HG03280 (cell line): ENCODE measurements at regions not wholly inside any gene's neighbourhood (a gene's known extent, or its start where the extent isn't known, plus 50 kb on each side); places are given as distances from the start of the nearest gene placed in this dataset.
"Not testable (repeated sequence)": the region's sequence is repeated elsewhere in the genome, so short reads cannot be mapped to it uniquely, and the experiment has no call there.

Experiments used
- ATAC-seq: cut with Tn5 transposase; IDR thresholded peaks from one replicate; pipeline ENCODE4 v1.9.1; 2021; ENCODE audit warnings: mild to moderate bottlenecking, moderate library complexity; ENCODE audit not compliant: unreplicated experiment

DNA sequence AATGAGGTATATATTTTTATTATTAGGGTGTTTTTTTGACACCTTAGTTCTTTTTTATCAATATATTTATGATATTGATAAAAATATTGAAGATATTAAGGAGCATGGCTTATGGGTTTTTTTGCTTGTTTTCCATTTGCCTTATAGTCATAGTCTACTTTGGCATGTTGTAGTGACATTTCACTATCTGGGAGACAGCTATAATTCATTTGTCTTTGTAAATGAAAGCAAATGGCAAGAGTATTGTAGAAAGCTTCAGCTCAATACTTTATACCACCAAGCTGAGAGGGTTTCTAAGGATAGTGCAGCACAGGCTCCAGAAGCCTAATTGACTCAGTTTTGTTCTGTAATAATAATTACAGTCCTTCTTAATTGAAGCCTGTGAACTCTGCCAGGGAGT lies 1182.3 kb downstream of the EFNA5 start:
- ATAC-seq = no peak

DNA sequence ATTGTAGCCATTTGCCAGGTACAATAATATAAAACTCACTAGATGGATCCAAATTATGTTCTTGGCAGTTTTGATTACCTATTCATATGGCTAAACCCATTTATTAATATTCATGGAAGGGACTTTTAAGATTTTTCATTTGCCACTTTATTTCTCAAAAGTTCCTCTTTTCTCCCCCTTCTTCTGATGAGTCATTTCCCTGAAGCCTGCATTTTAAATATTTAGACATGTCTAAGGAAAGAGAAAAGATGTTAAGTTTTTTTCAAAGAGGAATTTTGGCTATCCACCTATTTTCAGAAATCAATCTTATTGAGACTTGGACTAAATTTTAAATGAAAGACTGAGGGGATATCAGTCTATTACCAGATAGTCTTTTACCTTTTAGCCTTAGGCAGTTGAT lies 1189.4 kb downstream of the EFNA5 start:
- no peak for ATAC-seq

DNA sequence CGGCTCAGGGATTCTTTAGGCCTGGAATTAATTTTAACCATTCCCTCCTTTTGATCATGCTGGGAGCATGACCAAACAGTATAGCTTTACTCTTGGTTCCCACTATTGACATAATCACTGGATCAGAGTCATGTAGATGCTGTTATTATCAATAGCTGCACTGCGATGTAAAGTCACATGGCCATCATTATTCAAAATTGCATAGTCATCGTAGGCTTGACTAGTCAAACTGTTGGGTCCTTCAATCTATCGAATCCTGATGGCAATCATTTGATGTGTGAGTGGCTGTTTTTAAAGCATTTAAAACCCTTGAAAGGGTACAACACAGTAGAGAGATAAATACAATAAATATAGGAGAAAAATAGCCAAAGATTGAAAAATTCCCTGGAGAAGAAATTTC lies 1194.1 kb downstream of the EFNA5 start:
- no peak for ATAC-seq

DNA sequence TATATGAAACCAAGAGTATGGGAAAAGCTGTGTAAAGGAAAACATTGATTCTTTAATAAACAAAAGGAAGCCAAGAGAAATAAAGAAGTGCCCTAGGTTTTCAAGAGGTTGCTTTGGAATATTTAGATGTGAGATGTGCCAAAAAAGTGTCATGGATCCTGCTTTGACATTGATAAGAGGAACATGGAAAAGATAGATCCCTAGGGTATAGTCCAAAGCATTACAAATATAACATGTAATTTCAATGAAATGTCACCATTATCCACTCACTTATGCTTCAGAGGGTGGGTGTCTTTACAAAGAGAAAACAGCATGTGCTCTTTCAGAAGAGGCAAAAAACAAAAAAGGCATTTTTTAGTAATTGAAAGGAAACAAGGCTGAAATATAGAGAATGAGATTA lies 1196.7 kb downstream of the EFNA5 start:
- no peak for ATAC-seq

DNA sequence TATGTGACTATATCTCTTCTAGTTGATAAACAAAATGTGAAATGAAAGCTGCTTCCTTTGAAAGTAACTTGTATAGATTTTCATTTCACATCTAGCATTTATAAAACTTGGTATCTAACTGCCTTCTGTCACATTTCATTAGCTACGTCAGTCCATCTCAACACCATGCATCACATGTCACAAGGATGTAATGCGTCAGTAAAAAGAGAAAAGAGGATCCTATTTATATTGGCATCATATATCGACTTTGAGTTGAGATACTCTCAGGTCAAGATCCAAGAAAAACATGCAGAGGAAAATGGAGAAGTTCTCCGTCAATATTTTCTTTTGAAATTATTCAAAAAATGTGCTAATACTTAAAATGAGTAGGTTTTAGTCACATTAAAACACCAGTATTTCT lies 1211.2 kb downstream of the EFNA5 start:
- no peak for ATAC-seq

DNA sequence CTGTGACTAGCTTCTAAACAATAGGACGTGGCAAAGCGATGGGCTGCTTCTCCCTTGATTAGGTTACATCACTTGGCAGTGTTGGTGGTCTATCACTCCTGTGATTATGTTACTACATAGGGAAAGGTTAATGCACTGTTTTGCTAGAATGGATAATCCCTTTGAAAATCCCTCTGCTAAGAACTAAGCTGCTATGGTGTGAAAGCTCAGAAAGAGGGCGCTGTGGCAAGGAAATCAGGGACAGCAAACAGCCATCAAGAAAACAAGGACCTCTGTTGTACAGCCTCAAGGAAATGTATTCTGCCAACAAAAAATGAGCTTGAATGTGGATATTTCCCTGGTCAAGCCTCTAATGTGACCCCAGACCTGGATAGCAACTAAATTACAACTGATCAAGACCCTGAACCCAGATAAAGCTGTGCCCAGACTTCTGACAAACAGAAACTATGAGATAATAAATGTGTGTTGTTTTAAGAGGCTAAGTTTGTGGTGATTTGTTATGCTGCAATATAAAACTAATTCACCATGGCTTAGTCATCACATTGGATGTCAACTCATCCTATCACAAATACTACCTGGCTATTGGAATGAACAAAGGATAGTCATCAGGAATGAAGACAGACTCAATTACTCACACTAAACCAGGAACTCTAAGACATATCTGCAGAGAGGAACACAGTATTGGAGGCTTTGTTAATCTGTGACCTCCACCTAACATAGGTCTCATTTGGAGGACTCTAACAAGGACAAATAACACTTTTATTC lies 1215.9 kb downstream of the EFNA5 start:
- ATAC-seq = no peak

DNA sequence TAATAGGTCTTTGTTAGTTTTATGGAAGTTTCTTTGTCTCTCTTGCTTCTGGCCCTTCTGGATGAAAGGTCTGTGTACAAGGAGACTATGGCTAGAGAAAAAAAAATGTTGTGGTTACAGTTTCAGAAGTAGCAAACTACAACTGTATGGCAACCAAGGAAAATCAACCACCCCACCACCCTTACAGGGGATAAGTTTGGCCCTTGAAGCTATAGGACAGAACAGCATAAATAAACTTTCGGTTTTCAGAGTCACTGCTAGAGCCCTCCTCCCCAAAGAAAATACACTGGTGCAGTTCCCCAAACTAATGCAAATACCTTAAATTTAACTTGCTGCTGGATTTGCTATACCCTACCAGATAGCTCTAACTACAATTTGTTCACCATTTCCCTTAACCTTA lies 1216.7 kb downstream of the EFNA5 start:
- ATAC-seq = no peak

DNA sequence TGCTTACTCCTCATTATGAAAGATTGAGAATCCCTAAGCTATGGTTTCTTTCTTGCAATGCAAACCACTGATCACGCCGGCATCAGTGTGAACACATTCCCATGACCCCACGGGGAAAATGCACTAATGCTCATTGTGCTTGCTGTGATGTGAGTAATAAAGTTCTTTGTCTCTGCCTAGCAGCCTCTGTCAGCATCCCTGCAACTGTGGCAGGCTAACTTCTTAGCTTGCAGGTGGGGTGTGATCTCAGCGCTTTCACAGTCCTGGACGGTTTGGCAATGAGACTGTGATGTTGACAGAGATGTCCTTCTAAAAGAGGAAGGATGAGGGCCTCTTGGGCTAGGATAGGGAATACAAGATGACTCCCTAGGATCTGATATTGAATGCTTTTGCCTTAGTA lies 1218.7 kb downstream of the EFNA5 start:
- no peak for ATAC-seq

DNA sequence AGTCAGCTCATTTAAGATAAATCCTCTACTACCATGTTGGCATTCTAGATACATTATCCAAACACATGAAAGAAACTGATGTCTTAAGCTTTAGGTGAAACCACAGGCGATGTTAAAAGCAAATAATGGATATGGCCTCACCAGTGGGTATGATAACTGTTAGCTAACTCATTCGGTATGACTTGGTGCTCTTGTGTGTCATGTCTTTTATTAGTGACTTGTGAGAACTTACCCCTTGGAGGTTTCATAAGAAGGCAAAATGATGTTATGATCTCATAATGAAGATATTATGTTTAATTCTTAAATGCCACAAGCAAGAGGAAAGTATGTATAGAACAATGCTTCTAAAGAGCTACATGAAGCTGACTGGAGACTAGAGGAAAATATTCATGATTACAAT lies 1227.0 kb downstream of the EFNA5 start:
- ATAC-seq = no peak

DNA sequence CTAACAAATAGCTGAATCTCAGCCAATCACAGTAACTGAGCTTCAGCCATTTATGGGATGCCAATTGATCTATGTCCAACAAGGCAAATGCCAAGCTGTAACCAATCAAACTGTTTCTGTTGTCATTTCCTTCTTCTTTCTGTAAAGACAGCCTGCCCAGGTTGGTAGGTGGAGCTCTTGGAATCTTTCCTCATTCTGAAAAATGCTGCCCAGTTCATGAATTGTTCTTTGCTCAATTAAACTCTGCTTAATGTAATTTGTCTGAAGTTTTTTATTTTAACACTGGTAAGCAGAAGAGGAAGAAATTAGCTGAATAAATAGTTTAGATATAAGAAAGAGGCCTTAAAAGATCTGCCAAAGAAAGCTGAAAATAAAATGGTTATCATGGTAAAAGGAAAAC lies 1235.6 kb downstream of the EFNA5 start:
- no peak for ATAC-seq

DNA sequence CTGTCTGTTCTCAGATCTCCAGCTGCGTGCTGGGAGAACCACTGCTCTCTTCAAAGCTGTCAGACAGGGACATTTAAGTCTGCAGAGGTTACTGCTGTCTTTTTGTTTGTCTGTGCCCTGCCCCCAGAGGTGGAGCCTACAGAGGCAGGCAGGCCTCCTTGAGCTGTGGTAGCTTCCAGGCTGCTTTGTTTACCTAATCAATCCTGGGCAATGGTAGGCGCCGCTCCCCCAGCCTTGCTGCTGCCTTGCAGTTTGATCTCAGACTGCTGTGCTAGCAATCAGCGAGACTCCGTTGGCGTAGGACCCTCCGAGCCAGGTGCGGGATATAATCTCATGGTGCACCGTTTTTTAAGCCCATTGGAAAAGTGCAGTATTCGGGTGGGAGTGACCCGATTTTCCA lies 1240.0 kb downstream of the EFNA5 start:
- not testable (repeated sequence) for ATAC-seq

DNA sequence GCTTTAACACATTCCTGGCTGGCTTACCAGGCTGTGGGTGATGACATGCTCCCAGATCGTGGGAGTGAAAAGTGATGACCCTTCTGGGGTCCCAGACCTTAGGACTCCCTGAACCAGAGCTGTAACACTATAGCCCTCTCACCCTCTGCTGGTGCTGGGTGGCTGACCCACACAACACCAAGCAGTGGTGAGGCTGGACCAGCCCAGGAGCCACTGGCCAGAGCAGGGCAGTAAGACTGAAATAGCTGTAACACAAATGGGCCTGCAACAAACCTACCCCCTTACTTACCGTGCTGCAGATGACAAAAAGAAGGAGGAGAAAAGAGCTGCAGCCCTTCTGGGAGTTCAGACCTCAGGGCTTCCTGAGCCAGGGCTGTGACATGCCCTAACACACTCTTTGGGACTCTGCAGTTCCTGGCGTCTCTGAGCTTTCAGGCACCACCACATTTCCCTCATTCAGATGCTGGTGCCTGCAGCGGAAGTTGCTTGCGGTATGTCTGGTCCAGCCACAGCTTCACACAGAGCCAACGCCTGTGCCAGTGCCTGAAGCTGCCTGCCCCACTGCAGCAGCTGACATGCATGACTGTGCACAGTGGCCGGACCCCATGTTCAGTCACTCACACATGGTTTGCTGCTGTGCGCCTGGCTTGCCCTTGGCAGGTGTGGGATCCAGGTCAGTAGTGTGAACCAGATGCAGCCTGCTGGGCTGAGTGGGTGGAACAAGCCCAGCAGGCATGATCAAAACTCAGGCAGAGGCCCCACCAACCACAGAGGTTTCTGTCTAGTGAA lies 1247.4 kb downstream of the EFNA5 start:
- ATAC-seq = no peak

DNA sequence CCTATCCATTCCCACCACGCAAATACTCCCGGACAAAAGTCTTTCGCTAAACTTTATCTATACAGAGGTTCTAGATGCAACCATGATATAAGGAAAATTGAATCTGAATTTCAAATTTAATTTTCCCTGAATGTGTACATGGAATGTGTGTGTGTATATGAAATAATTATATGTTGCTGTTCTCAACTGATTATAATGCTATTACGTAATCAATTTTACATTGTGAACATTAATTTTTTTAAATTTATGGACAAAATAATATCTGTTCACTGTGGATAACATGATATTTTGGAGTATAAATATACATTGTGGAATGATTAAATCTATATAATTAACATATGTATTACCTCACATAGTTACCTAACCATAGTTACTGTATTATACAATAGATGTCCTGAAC lies 1250.6 kb downstream of the EFNA5 start:
- no peak for ATAC-seq

DNA sequence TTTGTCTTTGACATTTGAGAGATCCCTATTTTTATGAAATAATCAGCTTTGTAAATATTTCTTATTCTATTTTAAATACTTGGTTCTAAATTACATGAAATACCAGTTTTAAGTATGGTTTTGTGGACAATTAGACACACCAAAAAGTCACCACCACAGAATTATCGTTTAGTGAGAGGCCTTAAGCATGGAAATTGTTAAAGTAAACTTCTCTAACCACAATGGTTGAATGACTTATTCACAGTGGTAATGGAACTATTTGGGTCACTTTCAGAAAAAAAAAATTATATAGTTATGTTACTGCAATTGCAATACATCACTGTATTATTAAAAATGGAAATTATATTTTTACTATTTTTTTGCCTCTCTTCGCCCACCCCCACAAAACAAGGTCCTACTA lies 1252.5 kb downstream of the EFNA5 start:
- no peak for ATAC-seq

DNA sequence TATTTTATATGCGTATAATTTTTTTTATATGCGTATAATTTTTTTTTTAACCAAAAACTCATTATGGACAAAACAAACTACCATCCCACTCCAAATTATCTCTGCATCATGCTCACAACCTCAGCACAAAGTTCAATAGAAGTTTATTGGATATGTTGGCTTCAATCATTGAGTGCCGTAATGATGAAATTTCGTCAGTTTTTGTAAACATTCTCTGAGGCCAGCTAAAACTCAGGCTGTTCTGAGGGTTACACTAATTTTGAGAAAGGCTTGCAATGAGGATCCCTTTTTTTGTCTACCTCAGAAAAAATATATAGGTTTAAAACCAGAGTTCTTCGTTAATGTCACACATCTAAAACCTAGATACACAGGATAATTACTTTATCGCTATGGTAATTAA lies 1253.2 kb downstream of the EFNA5 start:
- no peak for ATAC-seq

DNA sequence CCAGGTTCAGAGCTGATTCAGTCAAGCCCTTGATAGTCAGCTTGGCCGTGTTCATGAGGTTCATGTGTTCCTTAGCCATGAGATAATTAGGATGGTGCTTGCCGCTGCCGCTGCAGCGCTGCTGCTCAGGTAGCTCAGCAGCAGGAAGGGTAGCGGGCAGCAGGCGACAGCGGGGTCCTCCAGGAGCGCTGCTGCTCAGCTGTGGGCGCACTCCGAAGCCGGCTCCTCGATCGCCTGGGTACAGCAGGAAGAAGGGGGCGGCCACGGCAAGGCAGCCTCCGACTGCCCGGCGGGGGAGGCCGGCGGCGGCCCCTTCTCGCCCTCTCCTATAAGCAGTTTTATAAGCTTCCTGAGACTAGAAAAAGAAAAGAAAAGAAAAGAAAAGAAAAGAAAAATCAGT lies 1253.6 kb downstream of the EFNA5 start:
- ATAC-seq = no peak

DNA sequence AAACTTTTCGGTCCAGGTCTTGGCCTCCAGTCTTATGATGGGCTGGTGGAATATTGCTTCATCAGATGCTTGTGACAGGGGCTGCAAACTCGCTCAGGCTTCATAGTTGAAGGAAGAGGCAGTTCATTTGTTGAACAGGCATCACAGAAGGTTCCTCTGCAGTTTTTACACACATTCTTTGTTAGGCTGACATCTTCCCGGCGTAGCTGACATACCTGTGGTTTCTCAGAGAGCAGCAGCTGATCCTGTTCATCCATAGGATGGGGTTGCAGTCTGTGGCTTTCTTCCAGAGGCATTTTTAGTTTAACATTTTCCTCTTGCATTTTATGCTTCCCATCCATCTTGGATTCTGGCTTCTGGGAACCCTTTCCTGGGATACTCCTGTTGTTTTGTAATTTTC lies 1255.2 kb downstream of the EFNA5 start:
- ATAC-seq = no peak

DNA sequence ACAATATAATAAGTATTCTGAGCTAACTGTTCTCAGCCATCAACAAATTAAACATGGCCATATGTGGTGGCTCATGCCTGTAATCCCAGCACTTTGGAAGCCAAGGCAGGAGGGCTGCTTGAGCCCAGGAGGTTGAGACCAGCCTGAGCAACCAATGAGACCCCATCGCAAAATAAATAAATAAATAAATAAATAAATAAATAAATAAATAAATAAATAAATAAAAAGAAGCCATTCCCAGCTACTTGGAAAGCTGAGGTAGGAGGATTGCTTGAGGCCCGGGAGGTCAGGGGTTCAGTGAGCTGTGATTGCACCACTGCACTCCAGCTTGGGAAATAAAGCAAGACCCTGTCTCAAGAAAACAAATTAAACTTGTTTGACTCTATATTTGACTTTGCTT lies 1256.4 kb downstream of the EFNA5 start:
- no peak for ATAC-seq

DNA sequence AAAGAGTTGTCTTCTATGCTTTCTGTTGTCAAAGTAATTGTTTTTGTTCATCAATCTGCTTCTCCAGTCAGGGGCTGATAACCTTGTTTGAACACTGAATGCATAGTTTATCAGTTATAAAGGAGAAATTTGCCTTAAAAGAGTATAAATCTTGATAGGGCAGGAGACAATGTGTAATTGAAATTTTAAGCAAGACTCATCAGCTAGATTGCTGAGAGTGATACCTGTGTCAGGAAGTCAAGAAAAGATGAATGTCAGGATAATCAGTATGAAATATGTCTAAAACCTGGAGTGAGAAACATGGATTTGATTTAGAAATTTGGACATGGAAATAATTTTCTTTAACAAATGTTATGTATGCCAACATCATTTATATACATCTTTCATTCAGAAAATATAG lies 1258.1 kb downstream of the EFNA5 start:
- ATAC-seq = no peak

DNA sequence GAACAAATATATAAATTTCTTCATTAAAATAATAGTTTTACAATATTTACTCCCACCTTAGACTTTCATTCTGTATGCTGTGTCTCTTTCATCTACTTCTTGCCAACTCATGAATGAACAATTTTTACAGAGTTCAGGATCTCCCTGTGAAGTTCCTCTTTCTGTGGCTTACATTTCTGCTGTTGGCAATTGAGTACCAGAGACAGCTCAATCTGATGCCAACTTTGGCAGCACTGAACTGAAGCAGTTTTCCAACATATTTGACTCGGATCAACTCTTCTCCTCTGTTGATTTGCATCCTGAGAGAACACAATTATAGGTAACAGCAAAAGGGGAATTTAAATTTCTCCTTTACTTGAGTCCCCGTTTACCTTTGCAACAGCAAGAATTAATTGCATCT lies 1262.2 kb downstream of the EFNA5 start:
- ATAC-seq = no peak

DNA sequence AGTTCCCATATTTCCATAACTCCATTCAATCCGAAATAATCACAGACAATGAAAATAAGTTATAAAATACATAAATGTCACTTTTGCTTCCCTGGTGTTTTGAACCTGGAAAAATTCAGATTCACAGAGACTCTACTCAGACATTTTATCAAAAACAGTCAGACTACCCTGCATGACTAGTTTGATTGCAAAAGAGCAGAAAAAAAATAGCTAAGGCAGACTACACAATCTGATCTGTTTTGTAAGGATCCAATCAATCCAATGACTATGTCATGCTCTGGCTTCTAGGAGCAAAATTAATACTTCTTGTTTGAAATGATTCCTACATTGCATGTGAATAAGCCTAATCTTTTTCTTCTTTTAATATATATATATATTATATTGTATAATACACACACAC lies 1262.6 kb downstream of the EFNA5 start:
- no peak for ATAC-seq

DNA sequence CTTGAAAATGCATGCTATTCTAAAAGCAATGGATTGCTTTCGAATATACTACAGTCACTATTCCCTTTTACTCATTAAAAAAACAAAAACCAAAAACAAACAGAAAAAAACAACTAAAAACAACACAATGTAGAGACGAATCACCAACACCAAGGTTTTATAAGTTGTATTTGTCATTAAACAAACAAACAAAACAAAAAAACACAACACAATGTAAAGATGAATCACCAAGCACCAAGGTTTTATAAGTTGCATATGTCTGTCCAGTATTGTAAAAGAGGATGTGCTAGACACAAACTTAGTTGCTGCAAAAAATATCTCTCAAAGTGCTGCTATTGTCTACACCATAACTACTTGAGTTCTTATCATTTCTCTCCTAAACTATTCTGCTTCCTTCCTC lies 1269.2 kb downstream of the EFNA5 start:
- ATAC-seq = no peak

DNA sequence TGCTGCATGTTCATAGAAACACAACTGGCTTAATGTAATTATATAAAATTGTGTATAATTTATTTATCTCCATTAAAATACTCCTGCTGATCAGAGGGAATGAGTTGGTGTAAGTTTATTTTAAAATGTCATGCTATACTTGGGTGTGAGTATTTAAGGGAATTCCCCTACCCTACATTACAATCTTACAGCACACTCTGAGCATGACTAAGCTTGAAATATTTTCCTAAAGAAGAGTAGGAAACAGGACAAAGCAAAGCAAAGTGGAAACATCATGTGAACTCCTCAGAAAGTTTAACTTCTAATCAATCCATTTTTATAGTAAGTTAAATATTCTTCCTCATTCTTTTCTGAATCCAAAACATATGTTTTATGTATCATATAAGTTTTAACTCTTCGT lies 1271.3 kb downstream of the EFNA5 start:
- ATAC-seq = no peak
